HG03565 (cell line): ENCODE measurements at regions not wholly inside any gene's neighbourhood (a gene's known extent, or its start where the extent isn't known, plus 50 kb on each side); places are given as distances from the start of the nearest gene placed in this dataset.
"Not testable (repeated sequence)": the region's sequence is repeated elsewhere in the genome, so short reads cannot be mapped to it uniquely, and the experiment has no call there.

Experiments used
- ATAC-seq: cut with Tn5 transposase; IDR thresholded peaks from one replicate; pipeline ENCODE4 v1.9.1; 2021; ENCODE audit warnings: mild to moderate bottlenecking, moderate library complexity; ENCODE audit not compliant: unreplicated experiment

DNA sequence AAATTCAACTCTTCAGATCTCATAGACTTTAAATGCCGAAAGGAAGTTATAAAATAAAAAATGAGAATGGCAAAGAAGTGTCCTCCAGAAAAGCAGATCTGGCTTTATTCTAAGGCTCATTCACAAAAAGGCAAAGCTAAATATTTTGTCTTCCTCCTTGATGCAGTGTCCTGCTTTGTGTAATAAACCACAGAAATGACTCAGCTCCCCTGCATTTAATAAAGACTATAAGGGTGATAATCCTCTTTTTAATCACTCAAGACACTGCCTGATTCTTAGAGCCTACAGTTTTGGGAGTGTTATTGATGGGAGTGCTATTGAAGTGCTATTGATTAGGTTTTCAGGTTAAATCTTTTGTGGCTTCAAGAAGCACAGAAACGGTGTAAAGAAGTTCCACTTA, 482.0 kb downstream of the PCDH20 start:
- ATAC-seq, result no peak

DNA sequence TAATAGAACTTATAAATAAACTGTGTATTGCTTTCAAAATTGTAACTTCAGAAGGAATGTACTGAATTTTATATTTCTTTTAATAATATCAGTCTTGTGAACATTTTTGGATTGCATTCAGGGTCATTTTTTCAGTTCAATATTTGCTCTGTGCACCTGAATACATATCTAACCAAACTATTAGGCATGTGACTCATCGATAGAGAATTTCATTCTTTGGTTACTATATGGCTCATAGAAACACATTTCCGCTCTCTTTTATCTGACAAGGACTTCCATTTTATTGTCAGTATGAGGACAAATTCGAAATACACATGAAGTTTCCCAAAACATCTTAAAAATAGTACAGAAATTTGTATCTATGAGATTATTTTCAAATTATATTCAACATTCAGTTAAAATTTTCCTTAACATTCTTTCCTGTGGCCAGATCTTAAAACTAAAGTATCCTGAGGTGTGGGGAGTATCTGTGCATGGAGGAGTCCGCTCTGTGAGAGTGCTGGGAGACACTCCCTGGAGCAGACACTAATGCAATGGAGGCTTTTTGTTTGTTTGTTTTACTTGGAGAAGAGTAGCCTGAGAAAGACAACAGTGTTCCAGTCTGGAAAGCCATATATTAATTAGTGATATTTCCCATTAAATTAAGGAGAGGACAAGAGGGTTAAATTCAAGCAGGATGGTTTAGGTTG, 483.6 kb downstream of the PCDH20 start:
- ATAC-seq, result no peak

DNA sequence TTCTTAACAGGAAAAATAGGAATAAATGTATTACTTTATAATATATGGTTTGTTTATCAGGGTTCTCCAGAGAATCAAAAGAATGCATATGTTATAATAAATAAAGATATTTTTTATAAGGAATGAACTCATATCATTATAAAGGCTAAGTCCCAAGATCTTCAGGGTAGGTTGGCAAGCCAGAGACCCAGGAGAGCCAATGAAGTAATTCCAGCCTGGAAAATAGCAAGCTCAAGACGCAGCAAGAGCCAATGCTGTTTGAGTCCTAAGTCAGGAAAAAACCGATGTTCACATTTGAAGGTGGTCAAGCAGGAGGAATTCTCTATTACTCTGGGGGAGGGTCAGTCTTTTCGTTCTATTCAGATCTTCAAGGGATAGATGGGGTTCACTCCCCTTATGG, 490.0 kb downstream of the PCDH20 start:
- no peak for ATAC-seq

DNA sequence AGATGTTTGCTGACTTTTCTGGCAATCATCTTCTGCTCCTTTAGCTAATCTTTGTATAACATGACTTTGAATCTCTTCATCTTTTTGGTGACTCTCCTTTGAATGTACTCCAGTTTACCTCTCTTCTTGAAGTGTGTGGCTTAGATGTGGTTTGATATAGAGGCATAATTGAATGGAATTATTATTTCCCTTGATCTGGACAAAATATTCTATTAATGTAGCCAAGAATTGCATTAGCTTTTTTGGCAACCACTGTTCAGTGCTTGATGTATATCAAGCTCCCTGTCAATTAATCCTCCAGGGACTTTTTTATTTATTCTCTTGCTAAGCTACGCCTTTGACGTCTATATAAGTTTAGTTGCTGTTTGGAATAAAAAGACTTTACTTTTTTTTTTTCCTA, 490.8 kb downstream of the PCDH20 start:
- ATAC-seq, result no peak

DNA sequence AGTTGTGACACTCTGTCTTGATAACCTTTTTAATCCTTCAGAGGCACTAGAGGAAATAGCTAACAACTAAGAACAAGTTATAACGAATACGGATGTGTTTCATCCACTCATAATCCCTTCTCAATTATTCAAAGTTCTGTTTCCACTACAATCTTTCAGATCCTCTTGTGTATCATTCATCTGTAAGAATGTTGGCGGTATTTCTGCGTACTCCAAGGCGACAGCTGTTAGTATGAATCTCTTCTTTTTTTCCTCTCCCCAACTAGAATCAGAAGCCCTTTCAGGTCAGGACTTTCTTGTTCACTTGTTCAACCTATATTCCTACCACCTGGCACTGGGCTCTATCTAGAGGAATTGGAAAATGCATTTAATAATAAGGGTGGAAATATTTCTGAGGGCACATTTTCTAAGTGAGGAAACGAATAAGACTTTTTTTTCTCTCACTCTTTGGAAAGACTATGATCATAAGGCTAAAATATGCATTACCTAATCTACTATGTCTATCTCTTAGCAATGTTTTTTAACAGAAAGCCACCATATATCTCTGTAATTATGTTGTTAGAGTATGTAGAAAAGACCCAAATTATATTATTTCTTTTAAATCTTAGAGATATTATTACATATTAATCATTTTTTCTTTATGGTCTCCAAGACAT, 492.9 kb downstream of the PCDH20 start:
- no peak for ATAC-seq

DNA sequence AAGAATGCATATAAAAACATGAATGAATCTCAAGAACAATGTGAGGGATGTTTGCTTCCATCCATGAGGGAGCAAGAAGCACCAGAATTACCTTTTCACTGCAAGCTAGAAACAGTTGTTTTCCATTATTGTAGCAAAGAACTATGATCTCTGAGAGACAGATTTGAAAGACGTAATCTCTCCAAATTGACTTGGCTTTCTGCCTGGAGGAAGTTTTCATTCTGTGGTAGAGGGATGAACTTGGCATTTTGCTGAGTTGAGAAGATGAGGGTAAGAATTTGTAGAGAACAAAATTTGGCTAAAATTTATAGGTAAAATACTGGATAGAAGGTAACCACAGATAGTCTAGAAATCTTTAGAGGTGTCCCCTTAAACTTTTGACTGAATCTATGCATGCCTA, 496.8 kb downstream of the TDRD3 start:
- ATAC-seq, result no peak

DNA sequence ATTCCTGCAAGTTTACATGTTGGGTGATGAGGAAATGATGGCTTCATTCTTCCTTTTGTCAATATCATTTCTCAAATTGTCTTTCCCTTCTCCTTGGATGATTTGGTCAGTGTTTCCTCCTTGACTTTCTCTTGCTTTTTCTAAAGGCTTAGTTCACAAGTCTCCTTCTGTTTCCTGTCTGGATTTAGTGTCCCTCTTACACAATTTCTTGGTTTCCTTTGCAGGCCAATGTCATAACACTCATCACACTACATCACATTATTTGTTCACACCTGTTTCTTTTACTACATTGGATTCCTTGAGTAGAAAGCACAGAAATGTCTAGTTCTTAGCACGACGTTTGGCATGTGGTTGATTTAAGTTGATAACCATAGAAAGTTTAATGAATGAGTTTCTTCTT, 490.7 kb downstream of the TDRD3 start:
- ATAC-seq, result no peak

DNA sequence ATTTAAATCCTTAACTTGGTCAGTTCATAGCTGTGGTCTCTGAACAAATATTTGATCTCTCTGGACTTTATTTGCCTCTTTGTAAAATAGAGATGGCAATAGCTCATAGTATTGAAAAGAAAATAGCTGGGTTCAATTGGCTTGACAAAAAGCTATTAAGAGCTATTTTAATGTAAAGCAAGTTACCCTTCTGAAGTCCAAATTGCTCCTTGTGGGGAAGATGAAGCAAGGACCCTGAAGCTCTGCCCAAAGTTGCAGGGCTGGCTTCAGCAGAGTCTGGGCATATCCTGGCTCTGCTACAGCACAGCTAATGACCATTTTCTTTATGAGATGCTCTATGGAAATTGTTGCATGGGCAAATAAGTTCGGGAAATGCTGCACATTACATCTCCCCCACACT, 484.5 kb downstream of the TDRD3 start:
- no peak for ATAC-seq

DNA sequence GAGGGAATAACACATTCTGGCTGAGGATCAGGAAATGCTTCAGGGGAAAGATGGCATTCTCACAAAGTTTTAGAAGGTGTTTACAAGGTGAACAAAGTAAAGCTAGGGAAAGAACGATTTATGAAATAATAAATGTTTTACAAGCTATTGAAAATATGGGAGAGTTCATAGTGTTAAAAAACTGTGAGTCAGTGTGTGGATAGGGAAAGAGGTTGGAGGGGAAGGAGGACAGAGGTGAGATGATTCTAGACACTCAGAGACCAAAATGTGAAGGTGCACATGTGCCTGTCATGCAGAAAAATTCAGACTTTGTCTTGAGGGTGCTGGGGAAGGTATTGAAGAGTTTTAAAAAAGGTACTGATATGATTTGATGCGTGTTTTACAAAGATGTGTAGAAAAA, 476.1 kb downstream of the TDRD3 start:
- no peak for ATAC-seq

DNA sequence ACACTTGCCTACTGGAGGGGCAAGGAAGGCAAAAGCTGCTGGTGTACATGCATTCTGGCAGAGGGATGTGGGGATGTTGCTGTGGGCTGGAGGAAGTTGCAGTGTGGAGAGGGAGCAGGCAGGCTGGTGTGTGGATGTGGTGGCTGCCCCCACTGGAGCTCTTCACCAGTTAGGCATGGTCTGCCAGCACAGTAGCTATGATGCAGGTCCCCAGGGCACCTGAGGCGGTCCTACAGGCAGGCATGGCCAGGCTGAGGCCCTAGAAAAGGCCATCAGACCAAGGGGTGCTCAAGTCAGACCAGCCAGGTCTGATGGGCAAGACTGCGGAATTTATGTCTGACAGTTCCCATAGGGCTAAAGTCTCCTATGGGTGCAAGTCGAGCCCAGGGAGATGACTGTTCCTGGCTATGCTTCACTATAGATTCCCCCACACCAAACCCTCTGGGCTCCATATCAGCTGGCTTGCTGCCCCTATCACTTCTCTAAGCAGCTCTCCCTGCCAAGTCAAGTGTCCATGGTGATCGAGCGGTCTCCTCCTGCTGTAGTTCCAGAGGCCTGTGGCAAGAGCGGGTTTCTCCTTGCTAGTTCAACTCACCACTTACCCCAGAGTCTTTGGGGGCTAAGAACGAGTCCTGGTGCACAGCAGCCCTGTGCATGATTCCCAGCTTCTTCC, 473.1 kb downstream of the TDRD3 start:
- ATAC-seq, result no peak

DNA sequence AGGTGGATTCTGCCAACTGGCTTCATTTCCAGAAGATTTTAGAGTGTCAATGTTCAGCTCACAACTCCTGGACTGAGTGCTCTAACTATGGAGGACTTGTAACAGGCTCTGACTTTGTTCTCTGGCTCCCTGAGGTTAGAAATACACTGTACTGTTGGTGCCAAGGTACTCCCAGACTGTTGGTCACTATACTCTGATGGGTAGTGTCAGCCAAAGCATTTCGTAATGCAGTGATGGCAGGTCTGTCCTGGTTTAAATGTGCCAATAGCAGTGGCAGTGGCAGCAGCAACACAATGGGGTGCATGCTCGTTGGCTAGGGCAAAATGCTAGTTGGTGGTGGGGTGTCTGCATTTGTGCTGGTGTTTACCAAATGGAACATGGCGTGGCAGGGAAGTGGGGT, 472.2 kb downstream of the TDRD3 start:
- ATAC-seq, result no peak

DNA sequence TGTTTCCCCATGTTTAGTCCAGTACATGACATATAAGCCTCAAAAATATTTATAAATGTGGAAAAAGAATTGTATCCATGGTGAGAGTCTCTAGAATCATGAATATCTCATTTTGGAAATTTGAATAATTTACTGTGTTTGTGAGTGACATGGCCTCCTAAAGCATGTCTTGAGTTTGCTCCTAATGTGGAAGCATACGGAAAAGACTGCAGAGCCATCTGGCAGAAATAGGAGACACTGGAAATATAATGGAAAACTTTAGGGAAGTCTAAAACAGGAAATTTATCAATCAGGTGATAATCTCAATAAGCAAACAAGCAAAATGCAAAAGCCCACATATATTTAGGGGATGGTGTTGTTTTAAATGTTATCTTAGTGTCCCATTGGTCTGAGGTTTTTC, 465.0 kb downstream of the TDRD3 start:
- no peak for ATAC-seq

DNA sequence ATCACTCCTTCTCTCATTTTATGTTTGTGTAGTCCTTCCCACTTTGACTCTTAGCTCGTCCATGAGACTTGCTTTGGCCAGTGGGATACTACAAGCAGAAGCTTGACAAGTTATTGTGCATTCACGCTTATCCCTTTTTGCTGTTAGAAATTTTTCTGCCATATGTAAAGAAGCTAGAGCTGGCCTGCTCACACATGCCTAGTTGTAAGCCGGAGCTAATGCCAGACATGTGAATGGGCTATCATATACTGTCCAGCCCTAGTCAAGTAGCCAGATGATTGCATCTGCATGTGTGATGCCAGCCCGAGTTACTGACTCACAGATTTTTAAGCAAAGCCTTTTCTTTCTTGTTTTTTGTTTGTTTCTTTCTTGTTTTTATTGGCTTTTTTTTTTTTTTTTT, 460.7 kb downstream of the TDRD3 start:
- no peak for ATAC-seq

DNA sequence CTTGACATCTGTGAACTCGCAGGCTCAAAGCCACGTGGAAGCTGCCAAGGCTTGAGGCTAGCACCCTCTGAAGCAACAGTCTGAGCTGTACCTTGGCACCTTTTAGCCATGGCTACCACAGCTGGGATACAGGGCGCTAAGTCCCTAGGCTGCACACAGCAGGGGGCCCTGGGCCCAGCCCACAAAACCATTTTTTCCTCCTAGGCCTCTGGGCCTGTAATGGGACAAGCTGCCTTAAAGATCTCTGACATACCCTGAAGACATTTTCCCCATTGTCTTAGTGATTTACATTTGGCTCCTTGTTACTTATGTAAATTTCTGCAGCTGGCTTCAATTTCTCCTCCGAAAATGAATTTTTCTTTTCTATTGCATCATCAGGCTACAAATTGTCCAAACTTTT, 455.9 kb downstream of the TDRD3 start:
- no peak for ATAC-seq

DNA sequence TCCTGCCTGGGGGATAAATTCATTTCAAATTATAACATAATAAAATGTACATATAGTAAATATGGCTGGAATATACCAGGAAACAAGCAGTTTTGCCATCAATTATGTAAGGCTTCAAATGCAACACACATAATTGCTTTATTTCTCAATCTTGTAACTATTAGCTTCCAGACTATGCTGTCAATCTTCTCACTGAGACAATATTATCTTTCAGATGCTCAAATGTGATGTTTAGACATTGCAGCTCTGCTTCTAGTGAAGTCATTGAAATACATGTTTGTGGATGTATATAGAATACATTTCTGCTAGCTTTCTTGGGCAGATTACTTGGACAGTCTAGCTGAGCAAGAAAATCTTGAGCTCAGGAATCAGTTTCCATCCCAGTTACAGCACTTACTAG, 454.4 kb downstream of the TDRD3 start:
- ATAC-seq, result no peak

DNA sequence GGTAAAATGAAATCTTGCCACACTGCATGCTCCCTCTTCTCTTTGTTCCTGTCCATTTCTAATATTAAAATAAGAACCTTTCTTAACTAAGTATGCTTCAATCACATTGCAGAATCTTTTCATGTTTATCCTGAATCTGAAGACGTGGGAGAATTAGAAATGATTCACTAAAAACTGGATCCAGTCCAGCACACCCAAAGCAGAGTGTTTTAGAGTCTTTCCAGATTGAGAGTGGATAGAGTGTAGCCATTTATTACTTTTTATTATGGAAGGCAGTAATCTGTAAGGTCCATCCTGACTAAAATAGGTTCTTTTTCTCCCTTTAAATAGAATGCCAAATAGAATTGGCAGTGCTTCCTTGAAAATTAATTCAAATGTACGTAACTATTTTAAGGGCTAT, 453.5 kb downstream of the TDRD3 start:
- no peak for ATAC-seq

DNA sequence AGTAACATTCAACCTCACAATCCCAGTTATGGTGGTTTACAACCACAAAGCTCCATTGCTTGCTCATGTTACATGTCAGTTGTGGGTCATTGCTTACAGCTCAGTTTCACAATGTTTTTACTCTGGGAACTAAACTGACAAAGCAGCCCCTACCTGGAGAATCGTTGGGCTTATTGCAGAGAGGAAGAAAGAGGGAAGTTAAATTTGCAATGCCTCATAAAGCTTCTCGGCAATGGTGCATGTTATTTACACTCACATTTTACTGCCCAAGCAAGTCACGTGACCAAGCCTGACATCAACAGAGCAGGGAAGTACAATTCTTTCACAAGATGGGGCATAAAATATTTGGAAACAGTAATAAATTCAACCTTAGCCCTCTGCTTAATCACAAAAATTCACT, 441.6 kb downstream of the TDRD3 start:
- no peak for ATAC-seq

DNA sequence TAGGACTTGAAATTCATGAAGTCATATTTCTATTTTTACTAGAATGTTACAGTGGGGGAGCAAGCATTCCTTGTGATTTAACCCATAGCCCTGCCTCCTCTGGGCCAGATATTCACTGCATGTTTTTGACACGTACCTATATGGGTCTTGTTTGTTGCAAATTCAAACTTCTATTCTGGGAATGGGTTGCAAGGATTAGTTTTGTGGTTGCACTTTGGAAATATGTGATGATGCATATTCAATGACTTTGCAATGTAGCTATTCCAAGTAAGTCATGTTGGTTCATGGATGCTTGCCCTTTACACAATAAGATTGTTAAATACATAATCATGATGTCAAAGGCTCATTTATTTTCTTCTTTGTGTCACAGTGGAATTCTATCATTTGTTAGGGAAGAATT, 440.8 kb downstream of the TDRD3 start:
- no peak for ATAC-seq

DNA sequence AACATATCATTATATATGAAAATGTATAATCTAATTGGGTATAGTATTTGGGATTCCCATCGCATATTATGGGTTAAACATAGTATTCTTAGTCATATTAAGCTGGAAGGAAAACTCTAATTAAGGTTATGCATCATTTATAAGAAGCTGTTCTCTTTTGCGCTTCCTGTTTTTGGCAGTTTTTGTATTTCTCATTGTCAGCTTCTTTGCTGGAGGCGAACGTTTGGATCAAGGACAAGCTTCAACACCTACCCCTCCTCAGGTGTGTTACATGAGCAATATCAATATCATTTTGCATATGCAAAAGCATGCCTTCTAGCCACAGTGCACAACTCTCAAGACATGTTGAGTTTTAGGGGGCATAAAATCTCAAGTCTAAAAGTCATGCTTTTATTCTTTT, 439.8 kb downstream of the TDRD3 start:
- ATAC-seq, result no peak

DNA sequence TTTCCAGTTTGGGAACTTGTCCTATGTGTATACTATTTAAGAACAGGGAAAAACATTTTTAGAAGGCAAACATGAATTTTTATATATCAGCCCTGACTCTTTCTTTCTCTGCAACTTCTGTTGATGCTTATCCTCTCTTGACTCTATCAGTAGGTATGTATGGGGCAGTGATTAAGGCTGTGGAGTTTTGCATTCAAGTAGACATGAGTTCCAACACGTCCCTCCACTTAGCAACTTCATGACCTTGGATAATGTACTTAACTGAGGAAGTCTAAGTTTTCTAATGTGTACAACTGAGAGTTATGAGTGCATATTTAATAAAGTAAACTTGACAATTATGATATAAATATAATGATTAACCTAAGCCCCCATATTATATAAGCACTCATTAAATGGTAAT, 414.6 kb downstream of the TDRD3 start:
- ATAC-seq, result no peak

DNA sequence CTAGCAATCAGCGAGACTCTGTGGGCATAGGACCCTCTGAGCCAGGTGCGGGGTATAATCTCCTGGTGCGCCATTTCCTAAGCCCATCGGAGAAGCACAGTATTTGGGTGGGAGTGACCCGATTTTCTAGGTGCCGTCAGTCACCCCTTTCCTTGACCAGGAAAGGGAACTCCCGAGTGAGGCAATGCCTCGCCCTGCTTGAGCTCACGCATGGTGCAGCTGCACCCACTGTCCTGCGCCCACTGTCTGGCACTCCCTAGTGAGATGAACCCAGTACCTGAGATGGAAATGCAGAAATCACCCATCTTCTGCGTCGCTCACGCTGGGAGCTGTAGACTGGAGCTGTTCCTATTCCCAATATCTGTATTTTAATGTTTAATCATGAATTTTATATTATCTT, 408.6 kb downstream of the TDRD3 start:
- ATAC-seq, result not testable (repeated sequence)

DNA sequence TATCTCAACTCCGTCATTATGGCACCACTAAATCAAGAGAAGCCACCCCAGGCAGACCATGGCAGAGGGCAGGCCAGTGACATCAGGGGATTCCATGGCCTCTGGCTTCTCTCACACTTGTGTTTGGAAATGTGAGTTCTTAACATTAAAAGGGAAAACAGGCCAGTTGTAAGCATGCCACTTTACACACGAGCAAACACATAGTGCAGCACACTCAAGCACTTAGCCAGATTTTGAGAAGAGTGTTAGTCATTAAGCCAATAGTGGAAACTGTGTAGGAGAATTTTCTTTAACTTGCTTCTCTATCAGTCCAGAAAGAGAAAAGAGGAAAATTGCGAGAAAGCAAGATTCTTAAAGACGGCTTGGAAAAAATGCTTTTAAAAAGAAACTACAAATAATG, 401.5 kb downstream of the TDRD3 start:
- no peak for ATAC-seq
